ENCODE measurements at regions not wholly inside any gene's neighbourhood (a gene's known extent, or its start where the extent isn't known, plus 50 kb on each side); places are given as distances from the start of the nearest gene placed in this dataset.
"Not testable (repeated sequence)": the region's sequence is repeated elsewhere in the genome, so short reads cannot be mapped to it uniquely, and the experiment has no call there.

- not testable (repeated sequence) for DNase-seq
These were observed 824.7 kb downstream of the LRRTM4 start for GRCh38 chr2:76697439-76697838.

- no peak for DNase-seq
These were observed 829.3 kb downstream of the LRRTM4 start for GRCh38 chr2:76692908-76693307.

DNA sequence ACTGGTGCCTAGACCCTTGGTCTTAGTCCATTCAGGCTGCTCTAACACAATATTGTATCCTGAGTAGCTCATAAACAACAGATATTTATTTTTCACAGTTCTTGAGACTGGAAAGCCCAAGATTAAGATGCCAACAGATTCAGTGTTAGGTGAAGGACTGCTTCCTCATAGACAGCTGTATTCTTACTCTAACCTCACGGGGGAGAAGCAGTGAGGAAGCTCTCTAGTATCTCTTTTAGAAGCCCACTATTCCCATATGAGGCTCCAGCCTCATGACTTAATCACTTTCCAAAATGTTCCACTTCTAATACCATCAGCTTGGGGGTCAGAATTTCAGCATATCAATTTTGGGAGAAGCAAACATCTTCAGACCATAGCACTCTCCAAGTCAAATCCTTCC, 833.4 kb downstream of the LRRTM4 start:
- no peak for DNase-seq

DNA sequence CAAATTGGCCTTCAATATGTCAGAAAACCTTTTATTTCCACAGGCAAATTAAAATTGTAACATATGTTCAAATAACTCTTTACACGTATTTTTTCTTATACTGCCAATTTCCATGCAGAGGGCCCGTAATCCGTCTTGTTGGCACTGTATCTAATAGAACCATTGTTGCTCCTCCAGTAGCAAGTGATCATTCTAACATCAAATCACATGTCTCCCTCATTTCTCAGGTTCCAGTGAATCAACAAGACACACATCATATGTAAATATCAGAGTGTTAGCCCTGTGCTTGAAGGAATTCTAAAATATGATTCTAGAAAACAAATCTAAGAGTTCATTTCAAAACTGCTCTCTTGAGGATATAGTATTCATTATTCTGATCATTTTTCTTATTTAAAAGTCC, 834.3 kb downstream of the LRRTM4 start:
- no peak for DNase-seq

DNA sequence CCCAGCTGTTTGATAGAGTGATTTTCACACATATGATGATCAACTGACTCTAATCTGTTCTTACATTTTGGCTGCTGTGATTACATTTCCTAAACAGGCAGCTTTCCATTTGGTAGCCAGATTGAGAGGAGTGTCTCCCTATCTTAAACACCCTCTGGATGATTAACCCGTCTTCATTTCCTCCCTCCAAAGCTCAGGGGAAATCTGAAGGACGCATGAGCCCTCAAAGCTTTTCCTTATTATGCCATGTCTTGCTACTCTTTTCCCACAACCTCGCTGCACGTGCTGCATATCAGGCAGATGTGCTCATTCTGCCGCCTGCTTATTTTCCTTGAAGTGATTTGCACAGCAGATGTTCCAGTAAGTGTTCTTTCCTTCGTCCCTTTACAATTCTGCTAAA, 837.4 kb downstream of the LRRTM4 start:
- DNase-seq = no peak

GRCh38 chr2:76679025-76679396, 843.2 kb downstream of the LRRTM4 start:
- DNase-seq = no peak

GRCh38 chr2:76678383-76679024, 843.7 kb downstream of the LRRTM4 start:
- no peak for DNase-seq

DNA sequence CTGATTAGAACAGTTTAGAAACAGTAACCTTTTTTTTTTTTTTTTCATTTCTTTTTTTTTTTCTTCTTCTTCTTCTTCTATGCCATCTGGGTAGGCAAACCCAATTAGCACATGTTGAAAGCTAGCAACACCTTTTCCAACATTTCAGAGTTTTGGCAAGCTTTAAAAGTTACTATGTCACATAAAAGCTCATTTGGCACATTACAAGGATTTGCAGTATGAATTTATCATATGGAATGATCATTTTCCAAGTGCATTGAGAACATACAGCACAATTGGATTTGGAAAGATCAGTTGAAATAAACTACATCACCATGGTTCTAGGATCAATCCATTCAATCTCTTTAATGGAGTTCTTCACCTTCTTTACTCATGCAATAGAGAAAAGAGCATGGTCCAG, 847.0 kb downstream of the LRRTM4 start:
- DNase-seq = no peak

GRCh38 chr2:76672798-76673197, 849.4 kb downstream of the LRRTM4 start:
- DNase-seq = no peak

- DNase-seq = no peak
These were observed 852.2 kb downstream of the LRRTM4 start for GRCh38 chr2:76669966-76670465.

- no peak for DNase-seq
These were observed 853.9 kb downstream of the LRRTM4 start for GRCh38 chr2:76668279-76668678.

GRCh38 chr2:76667821-76668271, 854.3 kb downstream of the LRRTM4 start:
- DNase-seq = no peak

- DNase-seq = no peak
These were observed 880.0 kb downstream of the LRRTM4 start for GRCh38 chr2:76642129-76642528.

GRCh38 chr2:76641506-76641905, 880.7 kb downstream of the LRRTM4 start:
- no peak for DNase-seq

DNA sequence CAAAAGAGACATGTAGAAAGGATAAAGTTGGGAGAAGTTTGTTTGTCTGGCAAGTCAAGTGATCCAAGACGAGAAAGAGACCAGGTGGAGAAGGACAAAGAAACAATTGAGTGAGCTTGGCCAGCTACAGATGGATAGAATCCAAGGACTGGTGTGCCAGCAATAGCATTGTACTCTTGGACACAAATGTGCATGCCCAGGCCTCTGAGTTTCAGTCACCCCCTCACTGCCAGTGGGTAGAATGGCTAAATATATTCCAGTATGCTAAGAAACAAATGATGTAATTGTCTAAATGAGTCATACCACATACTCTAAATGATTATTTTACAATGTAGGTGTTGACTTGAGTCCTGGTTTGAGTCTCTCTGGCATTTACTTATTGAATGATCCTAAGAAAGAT, 881.3 kb downstream of the LRRTM4 start:
- DNase-seq = no peak

DNA sequence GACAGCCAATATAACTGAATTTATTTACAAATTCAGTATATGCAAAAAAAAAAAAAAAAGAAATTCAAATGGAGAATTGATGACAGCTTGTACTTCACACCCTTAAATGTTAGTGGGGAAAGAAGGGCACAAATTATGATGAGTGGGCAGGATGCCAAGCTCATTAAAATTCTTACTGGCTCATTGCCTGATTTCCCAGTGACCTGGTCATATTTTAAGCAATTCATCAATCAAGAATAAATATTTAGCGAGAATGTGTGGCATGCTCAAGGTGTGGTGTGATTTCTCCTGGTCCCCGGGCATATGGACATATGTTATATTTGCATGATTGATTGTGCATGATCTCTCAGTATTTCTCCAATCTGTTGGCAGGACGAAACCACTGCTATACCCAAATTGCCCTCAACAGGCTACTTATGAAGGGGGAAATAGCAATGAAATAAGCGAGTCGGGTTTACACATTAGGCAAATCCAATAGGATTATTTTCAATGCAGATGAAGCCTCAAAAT, 883.0 kb downstream of the LRRTM4 start:
- no peak for DNase-seq

DNA sequence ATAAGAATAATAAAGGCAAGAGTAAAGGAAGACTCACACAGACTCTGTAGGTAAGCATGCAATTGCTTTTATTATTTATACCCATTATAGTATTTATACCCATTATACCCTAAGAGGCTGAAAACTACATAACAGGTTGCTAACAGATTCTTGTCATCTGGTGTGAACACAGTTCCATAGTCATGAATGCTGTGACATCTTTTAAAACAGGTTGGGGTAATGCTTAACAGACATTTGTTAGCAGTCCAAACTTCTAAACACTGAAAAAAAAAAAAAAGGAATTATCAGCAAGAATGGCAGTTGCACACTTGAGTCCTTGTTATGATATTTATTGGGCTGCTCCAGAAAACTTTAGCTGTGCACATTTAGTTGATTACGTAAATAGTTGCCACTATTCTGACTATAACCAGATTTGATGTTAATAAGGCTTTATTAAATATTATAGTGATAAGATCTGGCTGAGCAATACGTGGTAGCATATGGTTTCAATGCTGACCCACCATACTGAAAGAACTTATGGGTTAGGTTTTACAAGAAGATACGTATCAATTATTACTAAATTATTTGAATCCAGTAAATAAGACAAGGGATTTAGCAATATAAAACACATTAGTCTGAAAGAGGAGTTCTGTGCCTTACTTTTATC, 888.8 kb downstream of the LRRTM4 start:
- no peak for DNase-seq

- no peak for DNase-seq
These were observed 897.1 kb downstream of the LRRTM4 start for GRCh38 chr2:76625101-76625500.

DNA sequence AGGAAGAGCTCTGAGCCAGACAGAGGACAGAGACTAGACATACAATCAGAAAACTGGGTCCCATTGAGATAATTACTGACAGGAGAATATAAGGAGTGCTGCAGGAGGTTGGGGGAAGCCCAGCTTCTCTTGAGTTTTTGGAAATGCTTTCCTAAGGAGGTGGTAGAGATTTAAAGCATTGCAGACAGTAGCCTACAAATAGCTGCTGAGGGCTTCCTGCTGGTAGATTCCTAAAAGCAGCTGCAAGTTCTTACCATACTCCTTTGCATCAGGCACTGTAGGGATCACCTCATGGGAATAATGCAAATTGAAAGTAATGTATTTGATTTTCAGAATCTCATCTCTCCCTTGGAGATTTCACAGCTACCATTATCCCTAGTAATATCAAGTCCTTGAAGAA, 902.6 kb upstream of the GCFC2 start:
- DNase-seq = no peak

DNA sequence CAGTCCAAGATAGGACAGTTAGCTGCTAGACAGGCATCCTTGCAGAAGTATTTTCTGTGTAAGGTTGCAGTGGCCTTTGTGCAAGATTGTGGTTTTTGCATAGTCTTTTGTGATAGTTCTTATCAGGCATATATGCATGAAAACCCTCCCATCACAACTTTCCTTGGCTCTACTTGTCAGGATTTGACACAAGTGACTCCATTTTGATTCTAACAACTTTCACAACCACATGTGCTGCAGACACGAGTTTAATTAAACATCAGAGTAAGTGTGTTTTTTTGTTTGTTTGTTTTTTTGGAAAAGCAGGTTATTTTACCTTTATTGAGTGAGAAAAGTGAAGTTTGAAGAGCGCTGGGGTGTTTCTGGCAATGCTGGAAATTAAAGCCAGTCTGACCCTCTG, 902.0 kb upstream of the GCFC2 start:
- DNase-seq = no peak

DNA sequence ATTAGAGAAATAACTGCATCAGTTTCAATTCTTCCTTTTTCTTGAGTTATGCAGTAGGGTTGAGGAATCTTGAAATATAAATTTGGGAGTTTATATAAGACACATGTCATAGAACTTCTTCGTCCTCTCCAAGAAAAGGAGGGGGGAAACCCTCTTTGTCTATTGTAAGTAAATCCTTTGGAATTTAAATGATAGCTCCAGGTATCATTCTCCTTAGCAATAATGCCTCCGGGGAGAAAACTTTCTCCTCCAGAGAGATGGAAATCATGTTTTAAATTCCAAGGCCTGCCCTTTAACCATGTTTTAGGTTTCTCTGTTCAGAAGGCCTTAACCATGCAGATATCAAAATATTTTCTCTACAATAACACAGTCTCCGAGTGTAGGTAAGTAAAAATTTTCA, 899.7 kb upstream of the GCFC2 start:
- DNase-seq = no peak

GRCh38 chr2:76599732-76600368, 889.1 kb upstream of the GCFC2 start:
- no peak for DNase-seq

- no peak for DNase-seq
These were observed 873.8 kb upstream of the GCFC2 start for GRCh38 chr2:76584474-76584873.

- no peak for DNase-seq
These were observed 869.2 kb upstream of the GCFC2 start for GRCh38 chr2:76579911-76580310.
